Breast epithelium (tissue), 4 donors: ENCODE measurements at regions not wholly inside any gene's neighbourhood (a gene's known extent, or its start where the extent isn't known, plus 50 kb on each side); places are given as distances from the start of the nearest gene placed in this dataset.

Experiments used
- DNase-seq, 2 donors: peaks; one replicate each; pipeline ENCODE4 v3.0.0-alpha.2; 2019; ENCODE audit warnings: low spot score in 2 of 2
- H3K27ac ChIP-seq, 2 donors: fragments of 200-600 bp; sonication (generic) in 1 of 2; one replicate each; pipeline ENCODE4 v1.5.1; 2016 to 2019; ENCODE audit warnings: mild to moderate bottlenecking in 1 of 2
- H3K27me3 ChIP-seq, 2 donors: fragments of 200-600 bp; sonication (generic) in 1 of 2; one replicate each; pipeline versions ENCODE4 v1.5.1 to v1.6.0; 2017 to 2019; ENCODE audit warnings: control low read depth in 1 of 2, mild to moderate bottlenecking in 1 of 2
- H3K36me3 ChIP-seq: fragments of 200-600 bp; one replicate; pipeline ENCODE4 v1.5.1; 2019
- H3K4me1 ChIP-seq, 2 donors: fragments of 200-600 bp; sonication (generic); one replicate each; pipeline ENCODE4 v1.5.1; 2016 to 2019; ENCODE audit warnings: control low read depth in 1 of 2
- H3K4me3 ChIP-seq, 3 donors: fragments of 200-600 bp; sonication (generic); 1 replicate in 2 of 3; 2 replicates in 1 of 3; pipeline ENCODE4 v1.5.1; 2016 to 2019; ENCODE audit warnings: mild to moderate bottlenecking in 3 of 3, moderate library complexity in 2 of 3
- H3K9me3 ChIP-seq, 2 donors: fragments of 200-600 bp; sonication (generic) in 1 of 2; one replicate each; pipeline ENCODE4 v1.5.1; 2016 to 2019; ENCODE audit warnings: control low read depth in 1 of 2
- POLR2A ChIP-seq: fragments of 450-650 bp; IDR thresholded peaks from one replicate; pipeline ENCODE4 v1.6.1; 2016; ENCODE audit warnings: antibody characterized with exemption, mild to moderate bottlenecking, moderate library complexity
- POLR2AphosphoS5 ChIP-seq, 3 donors: sonication (generic); formaldehyde crosslinking; IDR thresholded peaks; one replicate each; pipeline ENCODE4 v1.6.1; 2017; ENCODE audit warnings: antibody characterized with exemption in 3 of 3
- intact Hi-C: fragments of 100-400 bp; cut with DNase I; formaldehyde crosslinking; loops from one replicate; pipeline ENCODE4 v1.15.1; 2023; ENCODE audit warnings: low total_unique reads
- TF ChIP-seq, protein P1 (sequence below), 3 donors: fragments of 450-650 bp; IDR thresholded peaks; one replicate each; pipeline ENCODE4 v1.5.1; 2016 to 2017; ENCODE audit warnings: antibody characterized with exemption in 3 of 3, mild to moderate bottlenecking in 3 of 3, moderate library complexity in 3 of 3

DNA sequence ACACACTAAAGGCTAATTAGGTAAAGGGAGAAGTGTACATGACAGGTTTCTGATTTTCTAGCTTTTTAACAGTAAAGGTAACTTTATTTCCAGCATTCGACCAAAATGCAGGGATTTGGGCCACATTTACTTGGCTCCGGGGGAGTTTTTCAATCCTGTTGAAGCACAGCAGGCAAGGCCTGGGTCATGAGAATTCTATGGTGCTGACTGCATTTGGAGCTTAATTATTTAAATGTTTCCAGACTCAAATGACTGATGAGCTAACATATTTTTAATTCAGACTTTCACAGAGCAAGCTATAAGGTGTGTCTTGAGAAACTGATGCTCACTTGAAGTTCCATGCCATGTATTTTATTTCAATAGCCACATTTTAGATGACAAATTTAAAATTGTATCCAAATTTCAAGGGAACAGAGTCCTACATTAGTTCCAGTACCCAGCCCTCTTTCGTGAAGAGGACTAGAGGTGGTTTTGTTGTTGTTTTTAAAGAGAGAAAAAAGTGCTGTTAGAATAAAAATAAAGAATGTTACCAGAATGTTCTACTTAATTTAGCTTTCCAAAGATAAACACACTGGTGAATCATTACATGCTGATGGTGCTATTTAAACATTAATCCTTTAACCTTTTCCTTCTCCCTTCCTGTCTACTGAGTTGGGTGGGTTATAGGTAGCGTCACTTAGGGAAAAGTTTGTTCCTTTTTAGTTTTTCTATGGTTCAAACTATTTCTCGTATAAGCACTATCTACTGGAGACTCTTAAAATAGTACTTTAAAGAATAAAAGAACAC, 82.3 kb upstream of the PHACTR2 start:
- peak overlapping the region in 1 of 2 donors; percentile 3 for H3K27ac ChIP-seq

DNA sequence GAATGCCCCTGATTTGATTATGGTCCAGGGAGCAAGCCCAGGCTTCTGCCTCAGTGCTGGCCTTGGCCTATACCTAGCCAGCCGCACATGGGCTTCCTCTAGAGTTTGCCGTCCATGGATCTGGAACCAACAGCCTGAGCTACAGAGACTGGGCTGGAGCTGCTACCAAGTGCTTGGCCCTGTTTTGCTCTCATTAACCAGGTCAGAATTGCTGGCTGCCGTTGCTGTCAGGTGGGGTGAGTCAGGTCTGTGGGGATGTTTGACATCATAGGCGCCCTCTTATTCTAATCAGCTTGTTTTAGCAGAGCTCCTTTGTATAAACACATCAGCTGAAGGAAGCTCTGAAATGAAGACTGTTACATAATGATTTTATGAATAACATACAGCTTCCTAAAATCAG, 83.1 kb upstream of the PHACTR2 start:
- Histone ChIP-seq H3K4me1 (no peaks in the 10 kb centered on the region), H3K27ac (peak overlapping the region in 1 of 2 donors; percentile 52), H3K36me3 (no peaks in the 10 kb centered on the region), H3K4me3 (no peak overlapping the region), H3K27me3 (no peaks in the 10 kb centered on the region), H3K9me3 (no peaks in the 10 kb centered on the region)
- intact Hi-C loops: loop anchor here (5.0 kb wide), 1 partner anchor 1238 kb away; no protein-coding TSS in a partner anchor
- TF ChIP-seq, protein P1, sequence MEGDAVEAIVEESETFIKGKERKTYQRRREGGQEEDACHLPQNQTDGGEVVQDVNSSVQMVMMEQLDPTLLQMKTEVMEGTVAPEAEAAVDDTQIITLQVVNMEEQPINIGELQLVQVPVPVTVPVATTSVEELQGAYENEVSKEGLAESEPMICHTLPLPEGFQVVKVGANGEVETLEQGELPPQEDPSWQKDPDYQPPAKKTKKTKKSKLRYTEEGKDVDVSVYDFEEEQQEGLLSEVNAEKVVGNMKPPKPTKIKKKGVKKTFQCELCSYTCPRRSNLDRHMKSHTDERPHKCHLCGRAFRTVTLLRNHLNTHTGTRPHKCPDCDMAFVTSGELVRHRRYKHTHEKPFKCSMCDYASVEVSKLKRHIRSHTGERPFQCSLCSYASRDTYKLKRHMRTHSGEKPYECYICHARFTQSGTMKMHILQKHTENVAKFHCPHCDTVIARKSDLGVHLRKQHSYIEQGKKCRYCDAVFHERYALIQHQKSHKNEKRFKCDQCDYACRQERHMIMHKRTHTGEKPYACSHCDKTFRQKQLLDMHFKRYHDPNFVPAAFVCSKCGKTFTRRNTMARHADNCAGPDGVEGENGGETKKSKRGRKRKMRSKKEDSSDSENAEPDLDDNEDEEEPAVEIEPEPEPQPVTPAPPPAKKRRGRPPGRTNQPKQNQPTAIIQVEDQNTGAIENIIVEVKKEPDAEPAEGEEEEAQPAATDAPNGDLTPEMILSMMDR (IDR thresholded peaks at IDR 0.05): no peak
- TF ChIP-seq POLR2A (no peak), POLR2AphosphoS5 (IDR thresholded peaks at IDR 0.05) (no peak)
- DNase-seq: no peak

More for the DNA sequence above, 82.3 kb upstream of the PHACTR2 start:
- DNase-seq: no peak
- TF ChIP-seq POLR2A: no peak
- TF ChIP-seq, protein P1 (IDR thresholded peaks at IDR 0.05): no peak
- TF ChIP-seq POLR2AphosphoS5 (IDR thresholded peaks at IDR 0.05): no peak
- no peaks in the 10 kb centered on the region for H3K9me3 ChIP-seq
- intact Hi-C loops: loop anchor here (5.0 kb wide), 1 partner anchor 1237 kb away; no protein-coding TSS in a partner anchor
- no peak overlapping the region for H3K4me3 ChIP-seq
- H3K27me3 ChIP-seq: no peaks in the 10 kb centered on the region
- H3K36me3 ChIP-seq: no peaks in the 10 kb centered on the region
- no peaks in the 10 kb centered on the region for H3K4me1 ChIP-seq

GRCh38 chr6:143592335-143592734, 80.8 kb upstream of the FUCA2 start:
- H3K36me3 ChIP-seq: no peaks in the 10 kb centered on the region
- no peak overlapping the region for H3K27ac ChIP-seq
- TF ChIP-seq POLR2AphosphoS5 (IDR thresholded peaks at IDR 0.05) (no peak), POLR2A (no peak)
- TF ChIP-seq, protein P1 (IDR thresholded peaks at IDR 0.05): no peak
- no peak overlapping the region for H3K4me3 ChIP-seq
- no peaks in the 10 kb centered on the region for H3K27me3 ChIP-seq
- H3K4me1 ChIP-seq: no peaks in the 10 kb centered on the region
- H3K9me3 ChIP-seq: no peaks in the 10 kb centered on the region
- DNase-seq: no peak
- intact Hi-C loops: no loop called here

- intact Hi-C loops: no loop called here
- Histone ChIP-seq H3K27ac (no peak overlapping the region), H3K36me3 (no peaks in the 10 kb centered on the region), H3K9me3 (no peaks in the 10 kb centered on the region), H3K4me1 (no peaks in the 10 kb centered on the region), H3K27me3 (no peaks in the 10 kb centered on the region), H3K4me3 (no peak overlapping the region)
- TF ChIP-seq POLR2A (no peak), POLR2AphosphoS5 (IDR thresholded peaks at IDR 0.05) (no peak)
- TF ChIP-seq, protein P1 (IDR thresholded peaks at IDR 0.05): no peak
- DNase-seq: no peak
Observed at GRCh38 chr6:143591441-143591840, 79.9 kb upstream of the FUCA2 start.

- Histone ChIP-seq H3K4me3 (no peak overlapping the region), H3K4me1 (no peaks in the 10 kb centered on the region), H3K9me3 (no peaks in the 10 kb centered on the region), H3K27ac (no peak overlapping the region), H3K27me3 (no peaks in the 10 kb centered on the region), H3K36me3 (no peaks in the 10 kb centered on the region)
- TF ChIP-seq POLR2AphosphoS5 (IDR thresholded peaks at IDR 0.05) (no peak), POLR2A (no peak)
- TF ChIP-seq, protein P1 (IDR thresholded peaks at IDR 0.05): no peak
- intact Hi-C loops: no loop called here
- no peak for DNase-seq
Observed at GRCh38 chr6:143589162-143589561, 77.6 kb upstream of the FUCA2 start.
